HG02642 (cell line): ENCODE measurements at regions not wholly inside any gene's neighbourhood (a gene's known extent, or its start where the extent isn't known, plus 50 kb on each side); places are given as distances from the start of the nearest gene placed in this dataset.
"Not testable (repeated sequence)": the region's sequence is repeated elsewhere in the genome, so short reads cannot be mapped to it uniquely, and the experiment has no call there.

Experiments
- ATAC-seq: cut with Tn5 transposase; IDR thresholded peaks from one replicate; pipeline ENCODE4 v1.9.1; 2021; ENCODE audit warnings: mild to moderate bottlenecking; ENCODE audit not compliant: unreplicated experiment, poor library complexity

GRCh38 chr6:135129136-135129856 is 51.8 kb upstream of the MYB start:
- ATAC-seq, result peak; percentile 48

- peak; percentile 87 for ATAC-seq
Measured at GRCh38 chr6:135128268-135128914, 52.7 kb upstream of the MYB start.

GRCh38 chr6:135126729-135127128 is 54.4 kb upstream of the MYB start:
- ATAC-seq, result no peak

- ATAC-seq, result no peak
Measured at GRCh38 chr6:135126034-135126433, 55.1 kb upstream of the MYB start.

- ATAC-seq, result no peak
Measured at GRCh38 chr6:135121434-135121833, 59.7 kb upstream of the MYB start.

GRCh38 chr6:135118134-135118730 is 62.9 kb upstream of the MYB start:
- ATAC-seq, result no peak

GRCh38 chr6:135117413-135117968 is 62.9 kb upstream of the HBS1L start:
- no peak for ATAC-seq

GRCh38 chr6:135116571-135116970 is 61.9 kb upstream of the HBS1L start:
- no peak for ATAC-seq

GRCh38 chr6:135115834-135116233 is 61.2 kb upstream of the HBS1L start:
- no peak for ATAC-seq

- no peak for ATAC-seq
Measured at GRCh38 chr6:135115411-135115810, 60.8 kb upstream of the HBS1L start.

- ATAC-seq, result peak; percentile 62
Measured at GRCh38 chr6:135114355-135115145, 59.9 kb upstream of the HBS1L start.

- no peak for ATAC-seq
Measured at GRCh38 chr6:135113860-135114259, 59.2 kb upstream of the HBS1L start.

GRCh38 chr6:135112951-135113350 is 58.3 kb upstream of the HBS1L start:
- not testable (repeated sequence) for ATAC-seq

GRCh38 chr6:135110261-135110781 is 55.7 kb upstream of the HBS1L start:
- ATAC-seq, result not testable (repeated sequence)

- ATAC-seq, result no peak
Measured at GRCh38 chr6:135109761-135110160, 55.1 kb upstream of the HBS1L start.

GRCh38 chr6:135108692-135109091 is 54.1 kb upstream of the HBS1L start:
- no peak for ATAC-seq

- no peak for ATAC-seq
Measured at GRCh38 chr6:135106611-135107010, 52.0 kb upstream of the HBS1L start.

- ATAC-seq, result no peak
Measured at GRCh38 chr6:135105710-135106109, 51.1 kb upstream of the HBS1L start.

GRCh38 chr6:135105299-135105698 is 50.7 kb upstream of the HBS1L start:
- no peak for ATAC-seq
